ENCODE measurements at regions not wholly inside any gene's neighbourhood (a gene's known extent, or its start where the extent isn't known, plus 50 kb on each side); places are given as distances from the start of the nearest gene placed in this dataset.

DNA sequence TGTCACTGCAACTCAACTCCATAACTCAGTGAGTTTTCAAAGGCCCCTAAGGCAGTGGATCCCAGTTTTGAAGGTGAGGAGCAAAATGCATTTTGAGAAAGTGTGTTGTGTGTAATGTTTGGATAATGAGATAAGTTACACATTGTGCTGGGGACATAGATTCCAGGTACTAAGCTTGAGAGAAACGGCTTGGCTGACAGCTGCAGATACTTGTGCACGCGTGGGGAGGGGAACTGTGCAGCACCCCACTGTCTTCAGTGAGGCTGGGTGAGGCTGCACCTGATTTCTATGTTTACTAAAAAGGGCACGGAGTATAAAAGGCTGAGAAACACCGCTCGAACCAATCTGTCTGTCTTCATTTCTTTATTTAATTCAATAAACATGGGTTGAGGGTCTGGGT, 254.0 kb upstream of the COPS8 start:
- H3K27me3 ChIP-seq (replicated peaks in 1 of 4; ENCODE audit: control insufficient read depth in 3 of 4, extremely low read depth in 1 of 4, insufficient read depth in 3 of 4, low read length in 3 of 4), result no peaks in the 10 kb centered on the region
- no peak overlapping the region for H3K4me2 ChIP-seq (ENCODE audit: insufficient read depth in 1 of 2, low read depth in 2 of 2, low read length in 2 of 2)
- no peak overlapping the region for H3K23ac ChIP-seq (ENCODE audit: insufficient read length)
- no peaks in the 10 kb centered on the region for H4K20me1 ChIP-seq (replicated peaks in 1 of 2; ENCODE audit: control insufficient read depth in 1 of 2, insufficient read depth in 2 of 2, low read length in 2 of 2)
- no peak overlapping the region for H2BK20ac ChIP-seq (ENCODE audit: low read length)
- TF ChIP-seq SP1 (IDR thresholded peaks at IDR 0.05; ENCODE audit: low read depth, low read length), result no peak
- no peak for TF ChIP-seq EP300 (IDR thresholded peaks at IDR 0.05; ENCODE audit: borderline replicate concordance in 1 of 2, low read depth in 2 of 2, low read length in 2 of 2)
- TF ChIP-seq FOSL1 (IDR thresholded peaks at IDR 0.05; ENCODE audit: insufficient read depth, low read depth, low read length), result no peak
- peaks cover under 1 to 11% (median 10%) of the 10 kb centered on the region in 4 experiments; a peak in 5 of 7 replicates for H3K4me1 ChIP-seq (replicated peaks in 1 of 4; ENCODE audit: control insufficient read depth in 3 of 4, insufficient read depth in 4 of 4, low read length in 3 of 4)
- no peaks in the 10 kb centered on the region for H3K23me2 ChIP-seq (ENCODE audit: low read depth, low read length)
- H4K8ac ChIP-seq (ENCODE audit: extremely low read depth, insufficient read depth, low read length), result no peak overlapping the region
- no peak overlapping the region for H3K4me3 ChIP-seq (ENCODE audit: extremely low read depth in 1 of 4, insufficient read depth in 2 of 4, low read depth in 3 of 4, low read length in 4 of 4)
- H3K36me3 ChIP-seq (ENCODE audit: control insufficient read depth in 2 of 4, insufficient read depth in 4 of 4, low read length in 3 of 4), result no peaks in the 10 kb centered on the region
- H2BK5ac ChIP-seq (ENCODE audit: low read depth, low read length), result no peak overlapping the region
- H2BK15ac ChIP-seq (ENCODE audit: low read length), result 0 out of 2 replicates have a peak overlapping the region, but pooled peaks have one; percentile 12
- no peak overlapping the region for H2AK5ac ChIP-seq (ENCODE audit: low read depth, low read length)
- H3K79me1 ChIP-seq (ENCODE audit: low read depth, low read length), result no peaks in the 10 kb centered on the region
- H3K56ac ChIP-seq (replicated peaks; ENCODE audit: insufficient read length, low read depth, low read length), result no peak overlapping the region
- H2AFZ ChIP-seq (ENCODE audit: low read length), result no peak overlapping the region
- no peak overlapping the region for H3K18ac ChIP-seq (ENCODE audit: extremely low read depth, low read length)
- FAIRE-seq, result no peak
- no peak overlapping the region for H4K5ac ChIP-seq (ENCODE audit: insufficient read length, low read depth, low read length)
- DNase-seq (ENCODE audit: low read depth in 1 of 2, low spot score in 2 of 2), result no peak
- 87% methylated on average over 6 of the region's 6 CpGs; no CpG with 5 or more reads in 1 of the 2 experiments for WGBS, 2 experiments (ENCODE audit: extremely low coverage in 1 of 2, insufficient coverage in 1 of 2, insufficient read length in 1 of 2, insufficient replicate concordance in 2 of 2, low coverage in 1 of 2, low lambda C conversion rate in 2 of 2, missing lambda C conversion rate in 1 of 2)
- H3K9me3 ChIP-seq (ENCODE audit: insufficient read depth in 2 of 2, low read depth in 1 of 2, low read length in 1 of 2), result peaks cover 8 to 17% of the 10 kb centered on the region in 2 experiments
- no peak overlapping the region for H4K91ac ChIP-seq (replicated peaks; ENCODE audit: insufficient read length, low read length)
- H3K79me2 ChIP-seq (ENCODE audit: control insufficient read depth in 1 of 2, insufficient read depth in 2 of 2, low read length in 2 of 2), result no peaks in the 10 kb centered on the region
- H3K14ac ChIP-seq (ENCODE audit: insufficient read length), result no peak overlapping the region
- H2BK120ac ChIP-seq (replicated peaks; ENCODE audit: low read depth, low read length), result no peak overlapping the region
- no peak overlapping the region for H3K9ac ChIP-seq (replicated peaks in 1 of 4; ENCODE audit: extremely low read depth in 1 of 4, low read depth in 3 of 4, low read length in 3 of 4)
- POLR2A ChIA-PET (ENCODE audit: partially characterized antibody), result no interaction called here
- H2BK12ac ChIP-seq (ENCODE audit: low read depth, low read length), result 0 out of 2 replicates have a peak overlapping the region, but pooled peaks have one; percentile 27
- no peak overlapping the region for H3K4ac ChIP-seq (replicated peaks; ENCODE audit: insufficient read length, low read depth, low read length)
- CTCF ChIA-PET (ENCODE audit: partially characterized antibody), result no interaction called here
- no peak overlapping the region for H3K27ac ChIP-seq (ENCODE audit: low read depth, low read length)

Data from H1 (cell line).